ENCODE measurements at regions not wholly inside any gene's neighbourhood (a gene's known extent, or its start where the extent isn't known, plus 50 kb on each side); places are given as distances from the start of the nearest gene placed in this dataset.

GRCh38 chr3:153704115-153704514 lies 417.1 kb upstream of the ARHGEF26 start:
- TF ChIP-seq, protein P1, sequence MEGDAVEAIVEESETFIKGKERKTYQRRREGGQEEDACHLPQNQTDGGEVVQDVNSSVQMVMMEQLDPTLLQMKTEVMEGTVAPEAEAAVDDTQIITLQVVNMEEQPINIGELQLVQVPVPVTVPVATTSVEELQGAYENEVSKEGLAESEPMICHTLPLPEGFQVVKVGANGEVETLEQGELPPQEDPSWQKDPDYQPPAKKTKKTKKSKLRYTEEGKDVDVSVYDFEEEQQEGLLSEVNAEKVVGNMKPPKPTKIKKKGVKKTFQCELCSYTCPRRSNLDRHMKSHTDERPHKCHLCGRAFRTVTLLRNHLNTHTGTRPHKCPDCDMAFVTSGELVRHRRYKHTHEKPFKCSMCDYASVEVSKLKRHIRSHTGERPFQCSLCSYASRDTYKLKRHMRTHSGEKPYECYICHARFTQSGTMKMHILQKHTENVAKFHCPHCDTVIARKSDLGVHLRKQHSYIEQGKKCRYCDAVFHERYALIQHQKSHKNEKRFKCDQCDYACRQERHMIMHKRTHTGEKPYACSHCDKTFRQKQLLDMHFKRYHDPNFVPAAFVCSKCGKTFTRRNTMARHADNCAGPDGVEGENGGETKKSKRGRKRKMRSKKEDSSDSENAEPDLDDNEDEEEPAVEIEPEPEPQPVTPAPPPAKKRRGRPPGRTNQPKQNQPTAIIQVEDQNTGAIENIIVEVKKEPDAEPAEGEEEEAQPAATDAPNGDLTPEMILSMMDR (IDR thresholded peaks at IDR 0.05 in 8 of 11, conservative IDR thresholded peaks at IDR 0.05 in 3 of 11) = no peak
- TF ChIP-seq POLR2A (IDR thresholded peaks at IDR 0.05) = no peak
- no peak for TF ChIP-seq POLR2AphosphoS5 (IDR thresholded peaks at IDR 0.05)

Measured in spleen (tissue), 7 donors.